ENCODE measurements at regions not wholly inside any gene's neighbourhood (a gene's known extent, or its start where the extent isn't known, plus 50 kb on each side); places are given as distances from the start of the nearest gene placed in this dataset.

DNA sequence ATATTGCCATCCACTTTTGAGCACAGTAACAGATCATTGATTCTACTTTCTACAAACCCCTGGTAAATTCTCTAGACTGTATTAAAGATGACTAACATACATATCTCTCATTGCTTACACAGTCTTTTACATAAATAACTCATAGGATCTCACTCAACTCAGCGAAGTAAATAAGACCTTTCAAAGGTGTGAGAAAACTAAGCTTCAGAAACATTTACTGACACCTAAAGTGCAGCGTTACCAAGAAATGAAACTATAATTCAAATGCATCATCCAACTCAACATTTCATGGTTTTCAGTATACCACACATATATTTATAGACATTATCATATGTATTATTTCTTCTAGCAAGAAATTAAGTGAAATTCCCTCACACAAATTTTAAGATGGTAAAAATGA is 189.8 kb downstream of the METTL4 start:
- no peak for DNase-seq (ENCODE audit: low read depth)

DNA sequence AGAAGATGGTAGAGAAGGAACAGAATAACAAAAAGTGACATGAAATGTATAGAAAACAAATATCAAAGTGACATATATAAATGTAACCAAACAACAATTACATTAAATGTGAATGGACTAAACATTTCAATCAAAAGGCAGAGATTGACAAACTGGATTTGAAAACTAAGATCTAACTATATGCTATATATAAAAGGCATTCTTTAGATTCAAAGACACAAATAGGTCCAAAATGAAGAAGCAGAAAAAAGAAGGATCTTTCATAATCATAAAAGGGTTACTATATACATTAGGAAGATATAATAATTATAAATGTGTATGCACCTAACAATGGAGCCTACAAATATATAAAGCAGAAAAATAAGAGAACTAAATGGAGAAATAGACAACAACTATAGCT is 183.7 kb downstream of the METTL4 start:
- no peak for DNase-seq (ENCODE audit: low read depth)

DNA sequence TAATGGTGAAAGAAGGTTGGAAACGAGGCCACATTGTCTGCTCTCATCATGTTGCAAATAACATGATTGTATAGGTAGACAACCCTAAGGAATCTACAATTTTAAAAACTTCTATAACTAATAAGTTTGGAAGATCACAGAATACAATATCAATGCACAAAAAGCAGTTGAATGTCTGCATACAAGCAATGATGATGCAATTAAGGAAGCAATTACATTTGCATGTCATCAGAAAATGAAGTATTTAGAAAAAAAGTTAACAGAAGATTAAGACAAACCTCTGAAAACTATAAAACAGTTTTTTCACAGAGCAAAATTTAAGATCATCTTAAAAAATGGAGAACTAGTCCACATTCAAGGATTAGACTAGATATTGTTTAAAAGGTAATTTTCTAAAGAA is 181.1 kb downstream of the METTL4 start:
- no peak for DNase-seq (ENCODE audit: low read depth)

DNA sequence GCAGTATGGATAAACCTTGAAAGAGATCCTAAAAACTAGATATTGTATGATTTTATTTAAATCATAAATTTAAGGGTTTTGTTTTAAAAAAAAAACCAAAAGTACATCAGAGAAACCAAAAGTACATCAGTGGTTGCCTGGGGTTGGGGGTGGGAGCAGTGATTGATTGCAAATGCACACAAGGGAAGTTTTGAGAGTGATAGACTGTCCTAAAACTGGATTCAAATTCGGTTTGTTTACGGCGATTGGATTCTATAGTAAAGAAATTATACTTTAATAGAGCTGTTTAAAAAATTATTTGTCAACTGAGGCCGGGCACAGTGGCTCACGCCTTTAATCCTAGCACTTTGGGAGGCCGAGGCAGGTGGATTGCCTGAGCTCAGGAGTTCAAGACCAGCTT is 179.8 kb downstream of the METTL4 start:
- no peak for DNase-seq (ENCODE audit: low read depth)

DNA sequence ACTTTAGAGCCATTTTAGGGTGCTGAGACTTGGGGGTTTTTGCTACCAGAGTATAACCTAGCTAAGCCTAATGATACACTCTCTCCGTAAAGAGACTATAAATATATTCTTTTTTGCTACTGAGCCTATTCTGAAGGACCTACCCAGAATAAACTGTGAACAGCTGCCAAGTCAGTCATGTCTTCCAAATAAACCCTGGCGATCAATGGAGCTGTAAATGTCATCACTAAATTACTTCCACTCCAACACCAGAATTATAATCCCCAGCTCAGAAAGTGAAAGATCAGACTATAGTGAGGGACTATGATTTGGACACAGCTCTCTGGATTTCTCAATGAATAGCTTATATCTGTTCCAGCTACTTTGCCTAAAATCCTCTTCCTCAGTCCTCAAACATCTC is 178.9 kb downstream of the METTL4 start:
- DNase-seq (ENCODE audit: low read depth): no peak

DNA sequence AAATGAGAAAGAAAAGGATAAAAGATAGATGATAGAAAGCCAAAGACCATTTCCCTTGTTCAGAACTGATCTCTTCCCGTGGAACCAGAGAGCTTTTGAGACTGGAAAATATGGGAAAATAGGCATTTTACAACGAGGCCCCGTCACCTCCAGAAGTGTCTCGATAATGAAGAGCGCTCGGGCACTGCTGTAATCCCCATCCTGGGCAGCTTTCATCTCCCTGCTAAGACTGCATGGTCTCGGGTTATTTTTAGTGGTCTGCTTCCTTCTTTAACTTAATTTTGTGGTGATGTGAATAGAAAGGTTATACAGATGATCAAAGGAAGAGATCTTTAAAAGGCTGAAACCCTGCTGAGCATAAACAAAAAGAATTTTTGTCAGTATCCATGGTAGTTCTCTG is 176.6 kb downstream of the METTL4 start:
- no peak for DNase-seq (ENCODE audit: low read depth)

DNA sequence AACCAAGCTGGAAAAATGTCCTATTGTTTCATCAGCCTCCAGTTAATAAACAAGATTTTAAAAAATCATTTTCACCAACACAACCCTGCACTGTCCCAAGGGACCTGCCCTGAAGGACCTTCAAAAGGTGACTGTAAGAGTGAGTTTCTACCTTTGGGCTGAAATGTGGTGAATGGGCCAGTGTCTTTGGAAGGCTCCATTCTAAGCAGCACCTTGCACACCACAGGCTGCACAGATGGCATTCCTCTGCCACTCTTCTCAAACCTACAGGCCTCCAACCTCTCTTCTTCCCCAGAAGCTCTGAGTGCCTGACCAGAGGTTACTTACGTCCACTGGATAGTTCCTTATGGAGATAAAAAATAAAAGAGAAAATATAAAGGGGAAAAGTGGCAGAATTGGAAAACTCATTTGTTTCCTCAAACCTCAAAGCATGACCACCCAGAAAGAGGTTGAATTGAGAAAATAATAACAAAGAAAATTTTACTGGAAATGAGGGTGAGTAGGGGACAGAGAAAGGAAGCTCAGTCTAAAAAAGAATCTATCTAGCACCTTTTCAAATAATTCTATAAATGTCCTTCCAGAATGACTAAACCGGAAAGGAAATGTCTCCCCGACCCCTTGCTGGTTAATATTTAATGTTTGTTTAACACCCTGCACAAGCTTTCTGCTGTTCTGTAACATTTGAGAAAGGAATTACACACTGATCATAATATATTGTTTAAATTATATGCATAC is 175.7 kb downstream of the METTL4 start:
- no peak for DNase-seq (ENCODE audit: low read depth)

DNA sequence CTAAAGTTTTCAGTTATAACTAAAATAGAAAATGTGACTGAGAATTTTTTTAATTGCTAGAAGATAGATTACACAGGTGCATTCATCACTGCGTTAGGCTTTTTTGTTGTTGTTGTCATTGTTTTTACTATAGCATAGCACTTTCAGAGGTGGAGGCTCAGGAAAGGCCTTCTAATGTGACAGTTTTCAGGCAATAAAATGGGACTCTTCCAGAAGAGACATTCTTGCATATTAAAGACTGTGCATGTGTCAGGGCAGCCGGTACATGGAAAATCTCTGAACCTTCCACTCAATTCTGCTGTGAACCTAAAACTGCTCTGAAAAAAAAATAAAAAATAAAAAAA is 175.2 kb downstream of the METTL4 start:
- no peak for DNase-seq (ENCODE audit: low read depth)

DNA sequence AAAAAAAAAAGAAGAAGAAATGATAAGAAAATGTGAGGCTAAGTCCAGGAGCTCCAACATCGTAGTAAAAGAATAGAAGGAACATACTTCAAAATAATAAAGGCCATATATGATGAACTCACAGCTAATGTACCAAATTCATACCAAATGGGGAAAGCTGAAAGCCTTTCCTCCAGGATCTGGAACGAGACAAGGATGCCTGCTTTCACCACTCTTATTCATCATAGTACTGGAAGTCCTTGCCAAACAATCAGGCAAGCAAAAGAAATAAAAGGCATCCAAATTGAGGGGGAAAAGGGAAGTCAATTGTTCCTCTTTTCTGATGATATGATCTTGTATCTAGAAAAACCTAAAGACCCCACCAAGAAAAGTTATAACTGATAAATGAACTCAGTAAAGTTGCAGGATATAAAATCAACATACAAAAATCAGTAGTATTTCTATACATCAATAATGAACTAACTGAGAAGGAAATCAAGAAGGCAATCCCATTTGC is 170.6 kb downstream of the METTL4 start:
- DNase-seq (ENCODE audit: low read depth): no peak

DNA sequence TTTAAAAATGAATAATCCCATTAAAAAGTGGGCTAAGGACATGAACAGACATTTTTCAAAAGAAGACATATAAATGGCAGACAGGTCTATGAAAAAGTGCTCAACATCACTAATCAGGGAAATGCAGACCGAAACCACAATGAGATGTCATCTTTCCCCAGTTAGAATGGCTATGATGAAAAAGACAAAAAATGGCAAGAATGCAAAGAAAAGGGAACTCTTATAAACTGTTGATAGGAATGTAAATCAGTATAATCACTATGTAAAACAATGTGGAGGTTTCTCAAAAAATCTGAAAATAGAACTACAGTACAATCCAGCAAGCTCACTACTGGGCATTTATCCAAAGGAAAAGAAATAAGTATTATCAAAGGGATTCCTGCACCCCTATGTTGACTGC is 169.2 kb downstream of the METTL4 start:
- peak; percentile 89 for DNase-seq (ENCODE audit: low read depth)

DNA sequence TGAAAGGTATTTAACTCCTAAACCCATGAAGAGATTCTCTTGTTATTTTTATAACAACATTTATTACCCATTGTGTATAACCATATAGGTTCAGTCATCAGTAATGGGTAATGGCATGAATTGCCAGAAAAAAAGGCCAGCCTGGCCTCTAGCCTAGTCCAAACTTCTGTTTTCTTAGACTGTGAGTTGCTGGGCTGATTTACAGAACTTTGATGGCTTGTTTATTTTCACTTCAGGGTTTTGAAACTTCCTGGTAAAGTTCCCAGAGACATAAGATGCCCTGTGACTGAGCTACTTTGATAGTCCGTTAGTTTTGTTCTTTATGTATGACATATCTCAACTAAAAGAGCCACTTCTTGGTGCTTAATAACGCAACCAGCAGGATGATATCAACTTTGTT is 164.8 kb downstream of the METTL4 start:
- peak; percentile 93 for DNase-seq (ENCODE audit: low read depth)

DNA sequence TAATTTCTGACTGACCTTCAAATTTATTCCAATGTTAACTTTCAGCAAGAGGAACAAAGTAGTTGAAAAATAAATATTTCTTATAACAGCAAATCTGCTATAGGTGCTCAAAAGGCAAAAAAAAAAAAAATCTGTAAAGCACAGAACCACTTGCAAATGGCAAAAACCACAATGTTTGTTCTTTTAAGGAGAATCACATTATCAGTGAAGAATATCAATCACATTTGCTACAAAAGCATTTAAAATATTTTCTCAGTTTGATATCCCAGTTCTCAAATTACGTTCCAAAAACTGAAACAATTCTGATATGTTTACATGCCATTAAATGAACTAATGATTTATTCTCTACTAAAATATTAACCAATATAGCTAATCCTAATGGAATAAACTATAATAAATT is 163.3 kb downstream of the METTL4 start:
- peak; percentile 50 for DNase-seq (ENCODE audit: low read depth)

DNA sequence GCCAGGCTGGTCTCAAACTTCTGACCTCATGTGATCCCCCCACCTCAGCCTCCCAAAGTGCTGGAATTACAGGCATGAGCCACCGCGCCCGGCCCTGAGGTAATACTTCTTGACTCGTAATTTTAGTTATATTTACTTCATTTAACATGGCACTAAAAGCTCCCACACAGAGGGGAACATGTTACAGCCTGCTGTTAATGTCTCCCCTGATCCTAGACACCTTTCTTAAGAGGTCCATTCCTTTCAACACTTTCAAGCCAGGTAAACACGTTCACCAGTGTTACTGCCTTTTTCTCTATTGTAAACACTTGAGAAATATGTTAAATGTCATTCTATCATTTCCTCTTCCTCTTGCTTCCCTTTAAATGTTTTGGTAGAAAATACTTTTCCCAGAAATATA is 161.4 kb downstream of the METTL4 start:
- DNase-seq (ENCODE audit: low read depth): no peak

DNA sequence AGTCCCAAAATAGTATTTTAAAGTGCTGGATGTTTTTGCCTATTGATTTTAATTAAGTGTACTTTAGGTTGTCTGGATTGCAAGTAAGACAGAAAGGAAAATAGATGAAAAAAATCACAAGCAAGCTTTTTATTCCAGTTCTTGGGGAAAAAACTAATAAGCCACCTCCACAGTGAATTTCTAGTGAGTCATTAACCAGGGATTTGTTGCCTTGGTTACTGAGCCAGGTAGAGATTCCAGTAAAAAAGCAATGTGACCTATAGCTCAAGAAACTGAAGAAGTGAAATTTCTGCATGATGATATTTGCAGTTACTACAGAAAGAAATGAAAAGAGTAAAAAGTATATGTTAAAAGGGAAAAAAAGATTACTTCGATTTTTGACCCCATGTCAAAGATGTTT is 160.6 kb downstream of the METTL4 start:
- DNase-seq (ENCODE audit: low read depth): peak; percentile 80

DNA sequence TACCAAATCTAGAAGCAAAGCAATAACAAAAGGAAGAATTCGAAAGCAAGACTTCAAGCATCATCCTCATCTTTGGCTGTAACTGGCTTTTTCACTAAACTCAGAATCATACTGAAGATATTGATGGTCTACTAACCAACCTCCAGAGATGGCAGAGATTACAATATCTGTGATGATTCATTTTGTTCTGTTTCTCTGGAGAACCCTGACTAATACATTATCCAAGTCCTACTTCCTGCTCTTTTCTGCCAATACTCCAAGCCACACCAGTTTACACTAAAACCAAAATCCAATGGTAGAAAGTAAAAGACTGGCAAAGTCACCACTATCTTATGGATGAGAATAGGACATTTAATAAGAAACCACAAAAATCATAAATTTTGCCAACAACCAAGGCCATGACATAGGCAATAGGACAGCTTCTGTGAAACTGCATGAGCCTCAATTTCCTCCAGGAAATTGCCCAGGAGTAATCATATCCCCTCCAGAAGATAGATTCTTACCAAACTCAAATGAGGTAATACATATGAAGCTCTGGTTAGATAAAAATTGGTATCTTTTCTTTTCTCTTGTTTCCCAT is 159.8 kb downstream of the METTL4 start:
- DNase-seq (ENCODE audit: low read depth): peak; percentile 80

DNA sequence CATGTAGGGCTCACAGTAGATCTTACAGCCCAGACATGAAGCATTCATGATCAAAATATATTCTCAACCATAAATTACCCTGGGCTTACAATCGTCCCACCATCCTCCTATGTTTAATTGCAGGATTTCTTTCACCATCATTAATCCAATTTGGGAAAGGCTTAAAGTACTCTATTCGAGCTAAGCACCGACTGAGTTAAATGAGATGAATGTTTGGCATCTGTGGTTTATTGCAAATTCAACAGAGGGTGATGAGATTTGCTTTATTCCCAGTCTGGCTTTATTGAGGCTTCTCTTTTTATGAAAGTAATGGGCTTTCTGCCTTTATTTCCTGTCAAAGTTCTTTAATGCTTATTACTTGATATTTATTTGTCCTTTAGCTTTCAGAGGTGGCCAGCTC is 159.0 kb downstream of the METTL4 start:
- DNase-seq (ENCODE audit: low read depth): no peak

DNA sequence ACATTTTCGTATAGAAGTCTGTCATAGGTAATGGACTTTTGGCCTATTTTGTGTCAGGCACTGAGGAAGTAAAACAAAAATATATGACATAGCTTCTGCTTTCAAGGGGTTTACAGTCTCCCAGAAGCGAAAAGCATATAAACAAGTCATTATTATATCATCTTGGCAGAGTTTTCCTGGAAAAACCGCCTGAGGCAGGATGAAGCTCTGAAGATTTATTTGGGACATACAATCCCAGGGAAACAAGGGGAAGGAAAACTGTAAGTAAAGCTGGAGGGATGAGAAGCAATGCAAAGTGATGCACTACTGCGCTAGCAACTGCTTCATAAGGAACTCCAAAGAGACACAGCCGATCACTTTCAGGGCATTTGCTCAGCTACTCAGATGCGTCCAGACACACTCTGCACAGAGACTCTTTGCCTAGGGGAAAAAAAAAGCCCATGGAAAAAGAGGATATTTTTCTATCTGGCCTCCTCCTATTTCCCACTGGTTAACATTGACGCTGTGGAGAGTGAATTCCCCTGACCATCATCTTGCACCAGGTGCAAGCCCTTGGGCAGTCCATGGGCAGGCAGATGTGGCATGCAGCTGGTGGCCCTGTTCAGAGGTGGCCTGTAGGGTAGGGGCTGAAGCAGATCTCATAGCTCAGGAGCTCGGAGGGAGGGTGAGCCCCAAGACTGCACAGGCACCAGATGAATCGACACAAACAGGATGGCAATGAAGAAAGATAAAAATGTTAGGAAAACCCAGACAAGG is 158.1 kb downstream of the METTL4 start:
- DNase-seq (ENCODE audit: low read depth): no peak

DNA sequence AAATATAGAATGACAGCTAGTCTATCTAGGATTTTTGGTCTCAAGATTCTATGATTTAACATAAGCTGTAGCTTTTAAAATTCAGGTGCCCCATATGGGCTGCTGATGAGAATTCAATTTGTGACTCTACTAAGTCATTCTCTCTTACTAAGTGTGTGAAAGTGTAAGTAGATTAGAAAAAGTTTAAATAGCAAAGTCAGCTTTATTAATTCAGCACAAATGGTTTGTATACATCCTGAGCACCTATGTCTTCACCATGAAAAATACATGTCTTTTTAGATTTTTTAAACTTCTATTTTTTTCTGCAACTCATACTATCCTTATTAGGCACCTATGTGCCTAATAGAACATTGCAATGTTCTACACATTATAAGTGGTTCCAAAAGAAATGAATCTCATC is 157.1 kb downstream of the METTL4 start:
- no peak for DNase-seq (ENCODE audit: low read depth)

DNA sequence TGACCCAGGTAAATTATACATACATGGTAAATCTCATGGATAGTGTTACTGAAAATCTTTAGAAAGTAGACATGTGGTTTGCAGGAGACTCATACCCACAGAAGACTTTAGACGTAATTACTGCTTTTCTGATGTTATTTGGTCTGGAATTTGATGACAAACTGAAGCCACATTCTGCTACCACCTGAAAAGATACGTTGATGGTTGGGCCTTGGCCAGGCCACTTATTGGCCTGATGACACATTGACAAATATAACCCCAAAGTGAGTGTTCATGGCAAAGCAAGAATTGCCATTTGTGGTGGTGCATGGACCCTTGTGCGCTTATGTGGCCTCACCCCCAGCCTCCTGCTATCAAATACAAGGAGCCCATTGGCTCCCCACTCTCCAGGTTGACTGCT is 155.6 kb downstream of the METTL4 start:
- DNase-seq (ENCODE audit: low read depth): no peak

DNA sequence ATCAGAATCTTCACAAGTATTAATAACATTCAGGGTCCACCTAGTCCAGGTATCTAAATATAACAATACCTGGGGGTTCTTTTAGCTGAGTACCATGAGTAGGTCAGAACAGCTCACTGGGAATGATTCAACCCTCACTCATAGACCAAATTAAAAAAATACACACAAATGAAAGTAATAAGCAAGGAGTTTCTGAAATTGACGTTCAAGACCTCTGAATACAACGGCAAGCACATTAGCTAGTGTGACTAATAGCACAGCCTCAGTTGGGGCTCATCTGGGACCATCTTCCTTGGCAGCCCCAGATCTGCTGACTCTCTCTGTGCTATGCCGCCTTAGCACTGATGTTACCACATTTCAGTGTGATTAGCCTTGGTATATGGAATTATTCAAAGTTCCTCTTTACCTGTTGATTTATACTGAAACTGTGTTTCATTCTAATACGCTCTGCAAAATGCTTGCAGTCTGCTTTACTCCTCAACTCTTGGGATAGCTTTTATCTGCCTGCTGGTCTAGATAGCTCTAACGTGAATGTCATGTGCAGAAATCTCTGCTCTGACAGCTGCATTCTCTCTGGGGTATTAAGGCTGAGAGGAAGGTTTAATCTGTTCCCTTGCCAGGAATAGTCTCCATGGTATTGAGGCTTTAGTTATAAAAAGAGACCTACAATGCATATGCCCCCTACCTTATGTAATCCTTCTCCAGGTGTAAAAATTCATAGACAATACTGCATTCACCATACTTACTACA is 153.3 kb downstream of the METTL4 start:
- DNase-seq (ENCODE audit: low read depth): peak; percentile 38

DNA sequence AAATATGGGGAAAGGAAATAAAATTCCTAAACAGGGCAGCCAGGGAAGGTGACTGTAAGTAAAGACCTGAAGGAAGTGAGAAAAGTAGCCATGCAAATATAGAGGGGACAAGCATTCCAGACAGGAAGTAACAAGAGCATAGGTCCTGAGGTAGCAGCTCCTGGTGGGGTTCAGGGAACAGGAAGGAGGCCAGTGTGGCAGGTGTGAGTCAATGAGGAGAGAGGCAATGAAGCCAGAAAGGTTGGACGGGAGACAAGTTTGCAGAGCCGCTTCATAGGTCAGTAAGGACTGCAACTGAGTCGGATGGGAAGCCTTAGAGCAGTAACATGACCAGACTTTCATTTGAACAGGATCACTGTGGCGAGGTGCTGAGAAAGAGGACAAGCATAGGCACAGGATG is 150.9 kb downstream of the METTL4 start:
- DNase-seq (ENCODE audit: low read depth): no peak

DNA sequence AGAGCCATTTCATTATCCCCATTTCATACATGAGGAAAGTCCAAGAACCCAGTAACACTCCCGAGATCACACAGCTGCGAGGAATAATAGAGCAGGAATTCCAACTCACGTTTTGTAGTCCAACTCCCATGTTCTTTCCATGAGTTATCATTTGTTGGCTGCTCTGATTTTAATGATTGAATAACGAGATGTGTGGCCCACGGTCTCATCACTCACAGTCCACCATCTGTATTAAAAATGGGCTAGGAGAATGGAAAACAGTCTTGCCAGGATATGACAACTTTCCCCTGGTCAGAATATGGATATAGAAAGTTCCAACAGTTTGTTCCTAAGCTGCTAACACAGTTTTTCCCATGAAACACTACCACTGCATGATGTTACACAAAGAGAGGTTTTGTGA is 147.5 kb downstream of the METTL4 start:
- DNase-seq (ENCODE audit: low read depth): no peak

DNA sequence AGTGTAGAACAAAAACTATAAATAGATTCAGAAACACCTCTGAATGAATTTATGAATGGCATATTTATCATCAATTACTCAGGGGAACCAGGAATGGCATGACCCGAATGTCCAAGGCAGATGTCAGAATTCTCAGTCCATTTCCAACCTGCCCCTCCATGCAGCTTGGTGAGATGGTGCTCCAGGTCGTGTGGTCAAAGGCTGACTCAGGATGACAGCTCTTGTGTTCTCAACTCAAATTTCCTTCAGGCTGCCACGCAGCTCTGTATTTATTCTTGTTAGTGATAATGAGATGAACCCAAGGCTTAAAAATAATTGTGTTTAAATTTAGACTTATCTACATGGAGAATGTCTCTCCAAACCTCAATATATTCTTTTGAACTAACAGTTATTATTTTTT is 146.9 kb downstream of the METTL4 start:
- DNase-seq (ENCODE audit: low read depth): no peak

All from iris pigment epithelial cell (primary cell).